BJ (cell line): ENCODE measurements at regions not wholly inside any gene's neighbourhood (a gene's known extent, or its start where the extent isn't known, plus 50 kb on each side); places are given as distances from the start of the nearest gene placed in this dataset.

Experiments
- CTCF ChIA-PET: fragments of 350-600 bp; formaldehyde crosslinking; extraction: SDS; loops from one replicate; lab custom pipeline; 2021; ENCODE audit warnings: antibody characterized with exemption, inconsistent platforms; lab: Yijun Ruan, JAX
- POLR2A ChIA-PET: fragments of 300-600 bp; sonication (Branson Sonifier 250); formaldehyde crosslinking; extraction: SDS; loops from one replicate; lab custom pipeline; 2021; ENCODE audit warnings: antibody characterized with exemption; lab: Charles Lee
- DNase-seq: peaks from one replicate; pipeline ENCODE4 v3.0.0-alpha.2; 2011; ENCODE audit warnings: low read depth
- H3K27me3 ChIP-seq: 2 replicates; pipeline ENCODE4 v1.6.0; 2011; ENCODE audit warnings: low read length; ENCODE audit not compliant: control insufficient read depth, insufficient read depth
- H3K36me3 ChIP-seq: 2 replicates; pipeline ENCODE4 v1.5.1; 2011; ENCODE audit warnings: low read length; ENCODE audit not compliant: control insufficient read depth, insufficient read depth
- H3K4me3 ChIP-seq: 2 replicates; pipeline ENCODE4 v1.5.1; 2011; ENCODE audit warnings: low read depth, mild to moderate bottlenecking, control low read depth, low read length
- CTCF ChIP-seq: IDR thresholded peaks from 2 replicates; pipeline ENCODE4 v1.5.1; 2011; ENCODE audit warnings: low read depth, mild to moderate bottlenecking, control low read depth, inconsistent platforms, low read length, moderate library complexity; ENCODE audit not compliant: insufficient read depth

GRCh38 chr1:173113015-173113741 is 62.4 kb upstream of the TNFSF18 start:
- H3K4me3 ChIP-seq, result no peak overlapping the region
- no peaks in the 10 kb centered on the region for H3K36me3 ChIP-seq
- no peaks in the 10 kb centered on the region for H3K27me3 ChIP-seq
- ChIA-PET CTCF (interaction anchor here (0.6 to 0.7 kb wide), 2 partner anchors 50 to 273 kb away, joined by 3 read pairs; no protein-coding TSS in a partner anchor), POLR2A (no interaction called here)
- DNase-seq, result no peak
- TF ChIP-seq CTCF, result no peak

- H3K27me3 ChIP-seq, result no peaks in the 10 kb centered on the region
- H3K36me3 ChIP-seq, result no peaks in the 10 kb centered on the region
- CTCF ChIA-PET, result no interaction called here
- no peak overlapping the region for H3K4me3 ChIP-seq
- DNase-seq, result no peak
- POLR2A ChIA-PET, result no interaction called here
- no peak for TF ChIP-seq CTCF
Measured at GRCh38 chr1:173112129-173112528, 61.4 kb upstream of the TNFSF18 start.

GRCh38 chr1:173107696-173108095 is 57.0 kb upstream of the TNFSF18 start:
- CTCF ChIA-PET, result interaction anchor here (0.9 kb wide), 1 partner anchor 15 kb away, joined by 5 read pairs; no protein-coding TSS in a partner anchor
- Histone ChIP-seq H3K4me3 (no peak overlapping the region), H3K36me3 (no peaks in the 10 kb centered on the region), H3K27me3 (no peaks in the 10 kb centered on the region)
- no peak for DNase-seq
- POLR2A ChIA-PET, result no interaction called here
- TF ChIP-seq CTCF, result no peak

- TF ChIP-seq CTCF, result no peak
- POLR2A ChIA-PET, result no interaction called here
- CTCF ChIA-PET, result no interaction called here
- no peak for DNase-seq
- H3K27me3 ChIP-seq, result no peaks in the 10 kb centered on the region
- H3K4me3 ChIP-seq, result no peak overlapping the region
- H3K36me3 ChIP-seq, result no peaks in the 10 kb centered on the region
Measured at GRCh38 chr1:173103006-173103405, 52.3 kb upstream of the TNFSF18 start.

GRCh38 chr1:173101589-173101988 is 50.8 kb upstream of the TNFSF18 start:
- POLR2A ChIA-PET, result no interaction called here
- CTCF ChIA-PET, result no interaction called here
- TF ChIP-seq CTCF, result no peak
- DNase-seq, result no peak
- Histone ChIP-seq H3K27me3 (no peaks in the 10 kb centered on the region), H3K36me3 (no peaks in the 10 kb centered on the region), H3K4me3 (no peak overlapping the region)
